GM21619 (cell line): ENCODE measurements at regions not wholly inside any gene's neighbourhood (a gene's known extent, or its start where the extent isn't known, plus 50 kb on each side); places are given as distances from the start of the nearest gene placed in this dataset.

ENCODE experiments used
- ATAC-seq: cut with Tn5 transposase; IDR thresholded peaks from one replicate; pipeline ENCODE4 v1.9.1; 2021; ENCODE audit not compliant: unreplicated experiment

- no peak for ATAC-seq
Observed at GRCh38 chr3:117587416-117587815, 877.8 kb downstream of the TUSC7 start.

GRCh38 chr3:117589454-117589853 lies 879.9 kb downstream of the TUSC7 start:
- no peak for ATAC-seq

GRCh38 chr3:117595615-117596014 lies 886.0 kb downstream of the TUSC7 start:
- no peak for ATAC-seq

GRCh38 chr3:117596503-117596902 lies 886.9 kb downstream of the TUSC7 start:
- ATAC-seq: no peak

- no peak for ATAC-seq
Observed at GRCh38 chr3:117597865-117598264, 888.3 kb downstream of the TUSC7 start.

GRCh38 chr3:117600112-117600511 lies 890.5 kb downstream of the TUSC7 start:
- no peak for ATAC-seq

GRCh38 chr3:117600666-117601065 lies 891.1 kb downstream of the TUSC7 start:
- ATAC-seq: no peak

- no peak for ATAC-seq
Observed at GRCh38 chr3:117602058-117602644, 892.6 kb downstream of the TUSC7 start.

GRCh38 chr3:117603097-117603496 lies 893.5 kb downstream of the TUSC7 start:
- peak; percentile 69 for ATAC-seq

GRCh38 chr3:117606866-117607265 lies 897.3 kb downstream of the TUSC7 start:
- ATAC-seq: no peak

- no peak for ATAC-seq
Observed at GRCh38 chr3:117609330-117609729, 899.8 kb downstream of the TUSC7 start.

- ATAC-seq: no peak
Observed at GRCh38 chr3:117610156-117610555, 900.6 kb downstream of the TUSC7 start.

GRCh38 chr3:117611211-117611610 lies 901.6 kb downstream of the TUSC7 start:
- ATAC-seq: no peak

- no peak for ATAC-seq
Observed at GRCh38 chr3:117616227-117616626, 906.6 kb downstream of the TUSC7 start.

- ATAC-seq: no peak
Observed at GRCh38 chr3:117617906-117618305, 908.3 kb downstream of the TUSC7 start.

GRCh38 chr3:117618462-117618861 lies 908.9 kb downstream of the TUSC7 start:
- no peak for ATAC-seq

GRCh38 chr3:117619805-117620204 lies 910.2 kb downstream of the TUSC7 start:
- no peak for ATAC-seq

GRCh38 chr3:117622171-117622841 lies 912.7 kb downstream of the TUSC7 start:
- no peak for ATAC-seq

GRCh38 chr3:117624424-117624823 lies 914.8 kb downstream of the TUSC7 start:
- no peak for ATAC-seq

GRCh38 chr3:117625174-117625573 lies 915.6 kb downstream of the TUSC7 start:
- ATAC-seq: no peak

GRCh38 chr3:117626577-117626976 lies 917.0 kb downstream of the TUSC7 start:
- ATAC-seq: no peak

- no peak for ATAC-seq
Observed at GRCh38 chr3:117628823-117629291, 919.3 kb downstream of the TUSC7 start.

- ATAC-seq: no peak
Observed at GRCh38 chr3:117629505-117629904, 919.9 kb downstream of the TUSC7 start.
